Ectodermal cell (in vitro differentiated cells): ENCODE measurements at regions not wholly inside any gene's neighbourhood (a gene's known extent, or its start where the extent isn't known, plus 50 kb on each side); places are given as distances from the start of the nearest gene placed in this dataset.
"Not testable (repeated sequence)": the region's sequence is repeated elsewhere in the genome, so short reads cannot be mapped to it uniquely, and the experiment has no call there.

ENCODE experiments used
- H3K27ac ChIP-seq: 2 replicates; pipeline ENCODE4 v1.7.0; 2013; ENCODE audit warnings: mild to moderate bottlenecking, low read depth, low read length; ENCODE audit not compliant: insufficient read depth, poor library complexity, severe bottlenecking
- H3K27me3 ChIP-seq: 2 replicates; pipeline ENCODE4 v1.7.0; 2013; ENCODE audit warnings: mild to moderate bottlenecking, low read length; ENCODE audit not compliant: insufficient read depth, control insufficient read depth, poor library complexity, severe bottlenecking
- H3K36me3 ChIP-seq: one replicate; pipeline ENCODE4 v1.7.0; 2013; ENCODE audit warnings: low read length; ENCODE audit not compliant: control insufficient read depth, insufficient read depth
- H3K4me1 ChIP-seq: one replicate; pipeline ENCODE4 v1.7.0; 2013; ENCODE audit warnings: low read length; ENCODE audit not compliant: control insufficient read depth, insufficient read depth
- H3K4me3 ChIP-seq: 2 replicates; pipeline ENCODE4 v1.7.0; 2013; ENCODE audit warnings: low read depth, low read length, control low read depth; ENCODE audit not compliant: insufficient read depth
- H3K9me3 ChIP-seq: 2 replicates; pipeline ENCODE4 v1.7.0; 2013; ENCODE audit warnings: mild to moderate bottlenecking, low read length, moderate library complexity; ENCODE audit not compliant: control insufficient read depth
- WGBS, 2 experiments: methylation state at CpG; one replicate each; pipeline ENCODE4 v1.1.7; 2013; ENCODE audit warnings: missing lambda C conversion rate in 2 of 2; 5-methylcytosine and 5-hydroxymethylcytosine counted together

GRCh38 chr4:66964467-66964866, 580.8 kb downstream of the CENPC start:
- WGBS, 2 experiments = 90 to 100% methylated on average over 1 of the region's 1 CpG
- Histone ChIP-seq H3K9me3 (no peaks in the 10 kb centered on the region), H3K27ac (no peak overlapping the region), H3K4me1 (no peaks in the 10 kb centered on the region), H3K36me3 (no peaks in the 10 kb centered on the region), H3K27me3 (no peaks in the 10 kb centered on the region), H3K4me3 (no peak overlapping the region)

- H3K4me3 ChIP-seq = no peak overlapping the region
- H3K9me3 ChIP-seq = no peaks in the 10 kb centered on the region
- H3K36me3 ChIP-seq = no peaks in the 10 kb centered on the region
- no peaks in the 10 kb centered on the region for H3K27me3 ChIP-seq
- H3K4me1 ChIP-seq = no peaks in the 10 kb centered on the region
- no peak overlapping the region for H3K27ac ChIP-seq
- WGBS, 2 experiments = 86 to 100% methylated on average over 2 to 3 of the region's 3 CpGs
Observed at GRCh38 chr4:66963084-66963483, 582.2 kb downstream of the CENPC start.

- Histone ChIP-seq H3K27ac (no peak overlapping the region), H3K4me3 (no peak overlapping the region), H3K4me1 (no peaks in the 10 kb centered on the region), H3K9me3 (no peaks in the 10 kb centered on the region), H3K27me3 (no peaks in the 10 kb centered on the region), H3K36me3 (no peaks in the 10 kb centered on the region)
- 96 to 98% methylated on average over 1 to 2 of the region's 2 CpGs for WGBS, 2 experiments
Observed at GRCh38 chr4:66959207-66959606, 586.1 kb downstream of the CENPC start.

GRCh38 chr4:66956852-66957251, 588.5 kb downstream of the CENPC start:
- no peaks in the 10 kb centered on the region for H3K4me1 ChIP-seq
- H3K27me3 ChIP-seq = no peaks in the 10 kb centered on the region
- no peaks in the 10 kb centered on the region for H3K9me3 ChIP-seq
- H3K36me3 ChIP-seq = no peaks in the 10 kb centered on the region
- no peak overlapping the region for H3K4me3 ChIP-seq
- H3K27ac ChIP-seq = no peak overlapping the region
- WGBS, 2 experiments = 85 to 90% methylated on average over 1 of the region's 1 CpG

DNA sequence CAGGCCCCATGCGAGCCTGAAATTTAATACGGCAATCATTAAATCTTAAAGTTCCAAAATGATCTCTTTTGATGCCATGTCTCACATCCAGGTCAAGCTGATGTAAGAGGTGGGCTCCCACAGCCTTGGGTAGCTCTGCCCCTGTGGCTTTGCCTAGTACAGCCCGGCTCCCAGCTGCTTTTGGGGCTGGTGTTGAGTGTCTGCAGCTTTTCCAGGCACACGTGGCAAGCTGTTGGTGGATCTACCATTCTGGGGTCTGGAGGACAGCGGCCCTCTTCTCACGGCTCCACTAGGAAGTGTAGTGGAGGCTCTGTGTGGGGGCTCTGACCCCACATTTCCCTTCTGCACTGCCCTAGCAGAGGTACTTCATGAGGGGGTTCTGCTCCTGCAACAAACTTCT, 588.9 kb downstream of the CENPC start:
- H3K27me3 ChIP-seq = no peaks in the 10 kb centered on the region
- H3K4me3 ChIP-seq = no peak overlapping the region
- no peaks in the 10 kb centered on the region for H3K4me1 ChIP-seq
- WGBS, 2 experiments = 91 to 96% methylated on average over 6 of the region's 6 CpGs
- H3K27ac ChIP-seq = no peak overlapping the region
- H3K36me3 ChIP-seq = no peaks in the 10 kb centered on the region
- H3K9me3 ChIP-seq = no peaks in the 10 kb centered on the region

DNA sequence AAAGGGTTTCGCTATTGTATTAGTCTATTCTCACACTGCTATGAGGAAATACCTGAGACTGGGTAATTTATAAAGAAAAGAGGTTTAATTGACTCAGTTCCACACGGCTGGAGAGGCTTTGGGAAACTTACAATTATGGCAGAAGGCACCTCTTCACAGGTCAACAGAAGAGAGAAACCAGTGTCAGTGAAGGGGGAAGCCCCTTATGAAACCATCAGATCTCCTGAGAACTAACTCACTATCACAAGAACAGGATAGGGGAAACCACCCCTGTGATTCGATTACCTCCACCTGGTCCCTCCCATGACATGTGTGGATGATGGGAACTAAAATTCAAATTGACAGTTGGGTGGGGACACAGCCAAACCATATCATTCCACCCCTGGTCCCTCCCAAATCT, 589.5 kb downstream of the CENPC start:
- Histone ChIP-seq H3K4me3 (no peak overlapping the region), H3K9me3 (no peaks in the 10 kb centered on the region), H3K27me3 (no peaks in the 10 kb centered on the region), H3K27ac (no peak overlapping the region), H3K4me1 (no peaks in the 10 kb centered on the region), H3K36me3 (no peaks in the 10 kb centered on the region)
- 83 to 94% methylated on average over 2 to 3 of the region's 3 CpGs for WGBS, 2 experiments

- Histone ChIP-seq H3K9me3 (no peaks in the 10 kb centered on the region), H3K27ac (no peak overlapping the region), H3K36me3 (no peaks in the 10 kb centered on the region), H3K4me3 (no peak overlapping the region), H3K27me3 (no peaks in the 10 kb centered on the region), H3K4me1 (no peaks in the 10 kb centered on the region)
- 63% methylated on average over 1 of the region's 1 CpG; no CpG with 5 or more reads in 1 of the 2 experiments for WGBS, 2 experiments
Observed at GRCh38 chr4:66949419-66949818, 595.9 kb downstream of the CENPC start.

DNA sequence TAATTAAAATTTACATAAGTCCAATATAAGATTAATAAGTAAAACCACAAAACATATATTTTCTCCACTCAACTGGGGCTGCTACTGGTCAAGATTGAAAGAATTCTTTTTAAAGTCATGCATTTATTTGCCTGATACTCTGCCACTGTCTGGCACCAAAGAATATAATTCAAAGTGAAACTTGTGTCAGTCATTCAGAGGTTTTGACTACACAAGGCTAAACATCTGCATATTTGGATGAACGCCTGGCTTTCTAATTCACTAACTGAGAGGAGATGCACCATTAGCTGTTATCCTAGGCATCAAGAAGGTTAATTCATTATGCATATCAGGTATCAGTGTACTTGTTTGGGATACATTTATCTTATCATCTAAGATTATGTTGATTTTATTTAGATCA, 598.5 kb downstream of the CENPC start:
- H3K27me3 ChIP-seq = no peaks in the 10 kb centered on the region
- no peaks in the 10 kb centered on the region for H3K9me3 ChIP-seq
- H3K4me3 ChIP-seq = no peak overlapping the region
- no peaks in the 10 kb centered on the region for H3K4me1 ChIP-seq
- 90 to 93% methylated on average over 1 of the region's 1 CpG for WGBS, 2 experiments
- no peak overlapping the region for H3K27ac ChIP-seq
- no peaks in the 10 kb centered on the region for H3K36me3 ChIP-seq

- WGBS, 2 experiments = 94 to 99% methylated on average over 2 to 4 of the region's 4 CpGs
- no peaks in the 10 kb centered on the region for H3K36me3 ChIP-seq
- H3K9me3 ChIP-seq = no peaks in the 10 kb centered on the region
Observed at GRCh38 chr4:66943112-66943511, 602.2 kb downstream of the CENPC start.

GRCh38 chr4:66931981-66932380, 613.3 kb downstream of the CENPC start:
- H3K36me3 ChIP-seq, H3K9me3 ChIP-seq, H3K4me1 ChIP-seq, H3K27me3 ChIP-seq, H3K4me3 ChIP-seq, H3K27ac ChIP-seq: not testable (repeated sequence)
- no CpG with 5 or more reads among the region's 3 CpGs for WGBS, 2 experiments

More at GRCh38 chr4:66943112-66943511, 602.2 kb downstream of the CENPC start:
- Histone ChIP-seq H3K4me3 (no peak overlapping the region), H3K4me1 (no peaks in the 10 kb centered on the region), H3K27ac (no peak overlapping the region), H3K27me3 (no peaks in the 10 kb centered on the region)

GRCh38 chr4:66930206-66930605, 615.1 kb downstream of the CENPC start:
- Histone ChIP-seq H3K27me3 (no peaks in the 10 kb centered on the region), H3K4me1 (no peaks in the 10 kb centered on the region), H3K36me3 (no peaks in the 10 kb centered on the region), H3K9me3 (no peaks in the 10 kb centered on the region), H3K4me3 (no peak overlapping the region), H3K27ac (no peak overlapping the region)
